B cell (primary cell): ENCODE measurements at regions not wholly inside any gene's neighbourhood (a gene's known extent, or its start where the extent isn't known, plus 50 kb on each side); places are given as distances from the start of the nearest gene placed in this dataset.

Experiments
- EZH2 ChIP-seq: IDR thresholded peaks from 2 replicates; pipeline ENCODE4 v1.6.1; 2012; ENCODE audit warnings: borderline replicate concordance, low read depth, mild to moderate bottlenecking, moderate library complexity, low read length; ENCODE audit not compliant: insufficient read depth, poor library complexity, severe bottlenecking
- TF ChIP-seq, protein P1 (sequence below): fragments of 200-600 bp; IDR thresholded peaks from one replicate; pipeline ENCODE4 v1.8.0; 2022; ENCODE audit warnings: antibody characterized with exemption, mild to moderate bottlenecking

DNA sequence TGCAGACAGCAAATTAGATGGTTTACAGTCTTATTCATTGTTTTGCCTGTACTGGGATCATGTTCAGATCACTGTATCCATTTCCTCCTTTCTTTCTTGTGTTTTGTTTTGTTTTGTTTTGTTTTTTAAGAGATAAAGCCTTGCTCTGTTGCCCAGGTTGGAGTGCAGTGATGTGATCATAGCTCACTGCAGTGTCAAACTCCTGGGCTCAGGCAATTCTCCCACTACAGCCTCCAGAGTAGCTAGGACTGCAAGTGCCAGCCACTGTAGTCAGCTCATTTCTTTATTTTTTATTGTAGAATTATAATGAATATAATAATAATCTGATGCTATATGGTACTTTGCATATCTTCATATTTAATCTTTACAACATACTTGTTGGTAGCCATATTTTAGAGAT lies 403.7 kb upstream of the B3GALT2 start:
- TF ChIP-seq, protein P1, sequence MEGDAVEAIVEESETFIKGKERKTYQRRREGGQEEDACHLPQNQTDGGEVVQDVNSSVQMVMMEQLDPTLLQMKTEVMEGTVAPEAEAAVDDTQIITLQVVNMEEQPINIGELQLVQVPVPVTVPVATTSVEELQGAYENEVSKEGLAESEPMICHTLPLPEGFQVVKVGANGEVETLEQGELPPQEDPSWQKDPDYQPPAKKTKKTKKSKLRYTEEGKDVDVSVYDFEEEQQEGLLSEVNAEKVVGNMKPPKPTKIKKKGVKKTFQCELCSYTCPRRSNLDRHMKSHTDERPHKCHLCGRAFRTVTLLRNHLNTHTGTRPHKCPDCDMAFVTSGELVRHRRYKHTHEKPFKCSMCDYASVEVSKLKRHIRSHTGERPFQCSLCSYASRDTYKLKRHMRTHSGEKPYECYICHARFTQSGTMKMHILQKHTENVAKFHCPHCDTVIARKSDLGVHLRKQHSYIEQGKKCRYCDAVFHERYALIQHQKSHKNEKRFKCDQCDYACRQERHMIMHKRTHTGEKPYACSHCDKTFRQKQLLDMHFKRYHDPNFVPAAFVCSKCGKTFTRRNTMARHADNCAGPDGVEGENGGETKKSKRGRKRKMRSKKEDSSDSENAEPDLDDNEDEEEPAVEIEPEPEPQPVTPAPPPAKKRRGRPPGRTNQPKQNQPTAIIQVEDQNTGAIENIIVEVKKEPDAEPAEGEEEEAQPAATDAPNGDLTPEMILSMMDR = no peak
- TF ChIP-seq EZH2 = no peak
